ENCODE measurements at regions not wholly inside any gene's neighbourhood (a gene's known extent, or its start where the extent isn't known, plus 50 kb on each side); places are given as distances from the start of the nearest gene placed in this dataset.
A peak's percentile ranks its signal among the peaks of the same experiment; 100 is the strongest.

- Mint-ChIP-seq H3K4me3 (no peak overlapping the region), H3K9me3 (no peaks in the 10 kb centered on the region), H3K27me3 (ENCODE audit: insufficient read depth, low read depth, poor library complexity) (no peaks in the 10 kb centered on the region), H3K4me1 (peaks cover 2% of the 10 kb centered on the region; the same call in 1 of the 3 replicates), H3K36me3 (ENCODE audit: low read depth) (no peaks in the 10 kb centered on the region), H3K27ac (peak overlapping the region; percentile 47; the same call in 1 of the 2 replicates)
- Histone ChIP-seq H4K20me1 (replicated peaks; ENCODE audit: insufficient read depth) (no peaks in the 10 kb centered on the region), H3K4me3 (no peak overlapping the region), H3K79me2 (replicated peaks; ENCODE audit: insufficient read depth) (no peaks in the 10 kb centered on the region), H3K9me2 (ENCODE audit: insufficient read depth) (0 out of 2 replicates have a peak, but pooled peaks cover 4% of the 10 kb centered on the region), H3K27me3 (ENCODE audit: insufficient read depth) (no peaks in the 10 kb centered on the region), H3K36me3 (ENCODE audit: insufficient read depth) (no peaks in the 10 kb centered on the region), H3F3A (replicated peaks; ENCODE audit: low read depth) (no peaks in the 10 kb centered on the region), H3K4me2 (no peak overlapping the region), H3K4me1 (ENCODE audit: insufficient read depth) (no peaks in the 10 kb centered on the region), H2AFZ (no peak overlapping the region), H3K27ac (ENCODE audit: low read depth) (no peak overlapping the region)
- no peak for TF ChIP-seq ZNF114 (CRISPR knock-in tag; IDR thresholded peaks at IDR 0.05)
- DNase-seq (ENCODE audit: low spot score) (no peak), ATAC-seq (no peak)
These were observed 359.0 kb upstream of the BOD1L1 start for GRCh38 chr4:13986548-13986947.

DNA sequence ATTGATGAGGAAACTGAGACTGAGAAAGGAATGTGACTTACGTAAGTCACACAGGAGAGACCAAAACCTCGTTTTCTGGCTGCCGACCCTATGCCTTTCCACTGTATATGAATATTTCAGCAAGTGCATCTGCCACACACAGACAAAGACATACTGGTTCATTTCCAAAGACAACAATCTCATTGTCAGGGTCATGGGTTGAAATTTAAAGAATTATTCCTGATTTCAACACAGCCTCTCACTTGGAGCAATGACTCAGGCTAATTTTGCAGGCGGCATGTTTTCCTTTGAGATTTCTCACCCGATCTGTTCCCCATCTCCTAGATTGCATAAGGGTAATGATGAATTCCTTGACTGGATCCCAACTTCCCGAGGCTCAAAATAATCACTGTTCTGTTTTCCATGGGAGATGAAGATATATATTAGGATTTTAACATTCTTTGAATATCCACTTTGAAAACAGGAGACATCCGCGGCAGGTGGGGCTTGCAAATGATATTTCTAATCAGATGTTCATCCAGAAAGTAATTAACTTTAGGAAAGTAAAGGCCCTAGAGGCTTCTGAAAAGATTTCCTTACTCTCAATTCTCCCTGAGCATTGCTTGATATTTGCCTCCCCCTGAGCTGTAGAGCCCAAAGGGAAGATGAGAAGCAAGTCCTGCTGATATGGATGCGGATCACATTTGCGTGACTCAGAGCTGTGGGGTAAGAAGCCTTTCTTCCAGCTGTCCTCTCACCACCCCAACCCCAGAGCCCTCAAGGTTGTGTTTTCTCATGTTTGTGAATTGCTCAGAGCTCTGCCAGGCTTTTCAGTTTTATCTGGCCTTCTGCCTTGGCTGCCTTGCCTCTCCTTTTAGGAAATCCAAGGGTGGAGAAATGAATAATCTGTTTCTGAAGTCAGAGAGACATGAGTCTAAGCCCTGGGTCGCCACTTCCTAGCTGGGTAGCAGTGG, 361.1 kb upstream of the BOD1L1 start:
- no peak for DNase-seq (ENCODE audit: low spot score)
- ATAC-seq = no peak
- Histone ChIP-seq H3K79me2 (replicated peaks; ENCODE audit: insufficient read depth) (no peaks in the 10 kb centered on the region), H3K9me2 (ENCODE audit: insufficient read depth) (0 out of 2 replicates have a peak, but pooled peaks cover 4% of the 10 kb centered on the region), H3K4me3 (no peak overlapping the region), H3K4me1 (ENCODE audit: insufficient read depth) (no peaks in the 10 kb centered on the region), H3K27ac (ENCODE audit: low read depth) (no peak overlapping the region), H3K4me2 (no peak overlapping the region), H3K36me3 (ENCODE audit: insufficient read depth) (no peaks in the 10 kb centered on the region), H4K20me1 (replicated peaks; ENCODE audit: insufficient read depth) (no peaks in the 10 kb centered on the region), H3K27me3 (ENCODE audit: insufficient read depth) (no peaks in the 10 kb centered on the region), H2AFZ (peak overlapping the region; percentile 56), H3F3A (replicated peaks; ENCODE audit: low read depth) (no peaks in the 10 kb centered on the region)
- no peak overlapping the region for H3K4me3 Mint-ChIP-seq
- H3K9me3 Mint-ChIP-seq = no peaks in the 10 kb centered on the region
- no peaks in the 10 kb centered on the region for H3K27me3 Mint-ChIP-seq (ENCODE audit: insufficient read depth, low read depth, poor library complexity)
- H3K36me3 Mint-ChIP-seq (ENCODE audit: low read depth) = no peaks in the 10 kb centered on the region
- no peak overlapping the region for H3K27ac Mint-ChIP-seq
- peaks cover 2% of the 10 kb centered on the region; the same call in 1 of the 3 replicates for H3K4me1 Mint-ChIP-seq
- no peak for TF ChIP-seq STAT1 (IDR thresholded peaks at IDR 0.05; ENCODE audit: unreplicated experiment)
- no peak for TF ChIP-seq ETS1 (IDR thresholded peaks at IDR 0.05)
- TF ChIP-seq ZNF331 (CRISPR knock-in tag; IDR thresholded peaks at IDR 0.05; ENCODE audit: low read depth) = no peak
- no peak for TF ChIP-seq EZH2phosphoT487 (IDR thresholded peaks at IDR 0.05; ENCODE audit: unreplicated experiment)
- TF ChIP-seq ZNF114 (CRISPR knock-in tag; IDR thresholded peaks at IDR 0.05) = no peak
- no peak for TF ChIP-seq CREB1 (CRISPR knock-in tag; IDR thresholded peaks at IDR 0.05; ENCODE audit: low read depth)
- no peak for TF ChIP-seq JUNB (IDR thresholded peaks at IDR 0.05; ENCODE audit: unreplicated experiment)
- no peak for TF ChIP-seq EZH2 (IDR thresholded peaks at IDR 0.05; ENCODE audit: low read depth, unreplicated experiment)
- TF ChIP-seq NANOG (IDR thresholded peaks at IDR 0.05; ENCODE audit: borderline replicate concordance) = no peak
- no peak for TF ChIP-seq POLR2AphosphoS5 (IDR thresholded peaks at IDR 0.05; ENCODE audit: low read depth)
- TF ChIP-seq REST (IDR thresholded peaks at IDR 0.05; ENCODE audit: unreplicated experiment) = no peak
- TF ChIP-seq, protein P1, sequence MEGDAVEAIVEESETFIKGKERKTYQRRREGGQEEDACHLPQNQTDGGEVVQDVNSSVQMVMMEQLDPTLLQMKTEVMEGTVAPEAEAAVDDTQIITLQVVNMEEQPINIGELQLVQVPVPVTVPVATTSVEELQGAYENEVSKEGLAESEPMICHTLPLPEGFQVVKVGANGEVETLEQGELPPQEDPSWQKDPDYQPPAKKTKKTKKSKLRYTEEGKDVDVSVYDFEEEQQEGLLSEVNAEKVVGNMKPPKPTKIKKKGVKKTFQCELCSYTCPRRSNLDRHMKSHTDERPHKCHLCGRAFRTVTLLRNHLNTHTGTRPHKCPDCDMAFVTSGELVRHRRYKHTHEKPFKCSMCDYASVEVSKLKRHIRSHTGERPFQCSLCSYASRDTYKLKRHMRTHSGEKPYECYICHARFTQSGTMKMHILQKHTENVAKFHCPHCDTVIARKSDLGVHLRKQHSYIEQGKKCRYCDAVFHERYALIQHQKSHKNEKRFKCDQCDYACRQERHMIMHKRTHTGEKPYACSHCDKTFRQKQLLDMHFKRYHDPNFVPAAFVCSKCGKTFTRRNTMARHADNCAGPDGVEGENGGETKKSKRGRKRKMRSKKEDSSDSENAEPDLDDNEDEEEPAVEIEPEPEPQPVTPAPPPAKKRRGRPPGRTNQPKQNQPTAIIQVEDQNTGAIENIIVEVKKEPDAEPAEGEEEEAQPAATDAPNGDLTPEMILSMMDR (conservative IDR thresholded peaks at IDR 0.05; ENCODE audit: low read depth in 2 of 2) = no peak

All from GM23338 (cell line).